HepG2 (cell line): ENCODE measurements at regions not wholly inside any gene's neighbourhood (a gene's known extent, or its start where the extent isn't known, plus 50 kb on each side); places are given as distances from the start of the nearest gene placed in this dataset.

ENCODE experiments used
- ATAC-seq: fragments of 200-7000 bp; cut with Tn5 transposase; 3 replicates; pipeline ENCODE4 v1.9.1; 2020; ENCODE audit warnings: mild to moderate bottlenecking, moderate library complexity
- BruUV-seq: library from RNA; stranded (reverse); fragments of 400-500 nt; replicated peaks from 2 replicates; lab custom pipeline; 2021; lab: Mats Ljungman, UMichigan
- CTCF ChIA-PET: fragments of 300-600 bp; formaldehyde crosslinking; extraction: SDS; loops from one replicate; lab custom pipeline; 2021; ENCODE audit warnings: low total read pairs, inconsistent platforms, low intra/inter-chr PET ratio; lab: Yijun Ruan, JAX
- POLR2A ChIA-PET: fragments of 350-600 bp; sonication (Branson Sonifier 250); formaldehyde crosslinking; loops from one replicate; lab custom pipeline; 2020; ENCODE audit warnings: antibody characterized with exemption, inconsistent platforms; lab: Yijun Ruan, JAX
- DNase-seq: peaks from one replicate; pipeline ENCODE4 v3.0.0-alpha.2; 2015; ENCODE audit warnings: low spot score
- FAIRE-seq: peaks from 3 replicates; lab custom pipeline; 2011; peaks lifted over from hg19 to GRCh38; lab: Jason Lieb, UNC
- H2AFZ ChIP-seq: one replicate; pipeline ENCODE4 v1.6.1; 2011; ENCODE audit warnings: low read length, inconsistent platforms
- H3K27ac ChIP-seq: fragments of 300-600 bp; 3 replicates; pipeline ENCODE4 v1.8.0; 2011; ENCODE audit warnings: mixed run types, mild to moderate bottlenecking, mixed read lengths, low read length, inconsistent platforms; ENCODE audit not compliant: insufficient read depth; ENCODE audit errors: extremely low read length
- H3K27me3 ChIP-seq, 2 experiments: fragments of 200-600 bp in 1 of 2; 2 replicates in 1 of 2; 3 replicates in 1 of 2; pipeline versions ENCODE4 v1.6.0 to v1.8.0; 2011; ENCODE audit warnings: low read length in 2 of 2, mild to moderate bottlenecking in 2 of 2, moderate library complexity in 2 of 2, inconsistent platforms in 1 of 2; ENCODE audit not compliant: insufficient read depth in 2 of 2, control insufficient read depth in 1 of 2
- H3K36me3 ChIP-seq, 2 experiments: fragments of 200-600 bp in 1 of 2; replicated peaks in 1 of 2; 2 replicates in 1 of 2; 3 replicates in 1 of 2; pipeline versions ENCODE4 v1.5.1 to v1.8.0; 2011; ENCODE audit warnings: low read length in 2 of 2, inconsistent platforms in 1 of 2; ENCODE audit not compliant: insufficient read depth in 2 of 2, control insufficient read depth in 1 of 2
- H3K4me1 ChIP-seq: 2 replicates; pipeline ENCODE4 v1.5.1; 2012; ENCODE audit warnings: low read length, inconsistent platforms; ENCODE audit not compliant: insufficient read depth
- H3K4me2 ChIP-seq: 2 replicates; pipeline ENCODE4 v1.6.0; 2011; ENCODE audit warnings: low read depth, low read length, inconsistent platforms
- H3K4me3 ChIP-seq, 3 experiments: fragments of 200-600 bp in 1 of 3; sonication (generic), shearing (Covaris generic) in 1 of 3; replicated peaks in 1 of 3; 2 replicates each; pipeline ENCODE4 v1.5.1; 2011 to 2016; ENCODE audit warnings: low read length in 3 of 3, inconsistent platforms in 2 of 3, low read depth in 2 of 3, mild to moderate bottlenecking in 2 of 3, control low read depth in 1 of 3, mixed read lengths in 1 of 3; ENCODE audit not compliant: insufficient read depth in 1 of 3
- H3K79me2 ChIP-seq: one replicate; pipeline ENCODE4 v1.6.1; 2011; ENCODE audit warnings: low read length, inconsistent platforms; ENCODE audit not compliant: insufficient read depth
- H3K9ac ChIP-seq: 2 replicates; pipeline ENCODE4 v1.6.0; 2011; ENCODE audit warnings: mild to moderate bottlenecking, low read depth, low read length, inconsistent platforms; ENCODE audit not compliant: insufficient read depth
- H3K9me3 ChIP-seq: 2 replicates; pipeline ENCODE4 v1.5.1; 2012; ENCODE audit warnings: mild to moderate bottlenecking, low read length
- H4K20me1 ChIP-seq: 2 replicates; pipeline ENCODE4 v1.6.0; 2011; ENCODE audit warnings: inconsistent platforms, mild to moderate bottlenecking, low read length, moderate library complexity; ENCODE audit not compliant: insufficient read depth
- ARNTL ChIP-seq: sonication (generic); formaldehyde crosslinking; IDR thresholded peaks from 2 replicates; pipeline ENCODE4 v1.4.0; 2020; ENCODE audit warnings: mild to moderate bottlenecking, missing genetic modification reagents
- CENPT ChIP-seq: sonication (generic); formaldehyde crosslinking; IDR thresholded peaks from 2 replicates; pipeline ENCODE4 v1.8.0; 2022; ENCODE audit warnings: low read depth, mild to moderate bottlenecking, moderate library complexity, missing genetic modification reagents
- FOSL2 ChIP-seq: sonication (generic); formaldehyde crosslinking; IDR thresholded peaks from 2 replicates; pipeline ENCODE4 v1.4.0; 2020; ENCODE audit warnings: missing genetic modification reagents
- FUBP1 ChIP-seq: sonication (generic); formaldehyde crosslinking; IDR thresholded peaks from 2 replicates; pipeline ENCODE4 v1.5.1; 2020; ENCODE audit warnings: missing genetic modification reagents, mild to moderate bottlenecking, borderline replicate concordance
- GFI1 ChIP-seq: sonication (generic); formaldehyde crosslinking; IDR thresholded peaks from 2 replicates; pipeline ENCODE4 v1.5.0; 2020; ENCODE audit warnings: missing genetic modification reagents, mild to moderate bottlenecking, borderline replicate concordance
- HMGXB3 ChIP-seq: sonication (generic); formaldehyde crosslinking; IDR thresholded peaks from 2 replicates; pipeline ENCODE4 v1.4.0; 2020; ENCODE audit warnings: missing genetic modification reagents, borderline replicate concordance
- KDM5B ChIP-seq: sonication (generic); formaldehyde crosslinking; IDR thresholded peaks from 2 replicates; pipeline ENCODE4 v1.4.0; 2020; ENCODE audit warnings: missing genetic modification reagents, mild to moderate bottlenecking, borderline replicate concordance
- MBNL3 ChIP-seq: fragments of 250-450 bp; sonication (Bioruptor Pico); conservative IDR thresholded peaks from 2 replicates; pipeline ENCODE4 v1.8.0; 2022; ENCODE audit warnings: mild to moderate bottlenecking, inconsistent platforms
- MTA1 ChIP-seq: sonication (generic); formaldehyde crosslinking; IDR thresholded peaks from 2 replicates; pipeline ENCODE4 v1.4.0; 2020; ENCODE audit warnings: missing genetic modification reagents, mild to moderate bottlenecking, borderline replicate concordance
- SCMH1 ChIP-seq: sonication (generic); formaldehyde crosslinking; IDR thresholded peaks from 2 replicates; pipeline ENCODE4 v1.9.0; 2021; ENCODE audit warnings: missing genetic modification reagents, mild to moderate bottlenecking, borderline replicate concordance
- SRY ChIP-seq: sonication (generic); formaldehyde crosslinking; IDR thresholded peaks from 2 replicates; pipeline ENCODE4 v1.8.0; 2022; ENCODE audit warnings: mild to moderate bottlenecking, missing genetic modification reagents
- STAG1 ChIP-seq: sonication (generic); formaldehyde crosslinking; IDR thresholded peaks from 2 replicates; pipeline ENCODE4 v1.4.0; 2020; ENCODE audit warnings: missing genetic modification reagents
- TFDP1 ChIP-seq: IDR thresholded peaks from 2 replicates; pipeline ENCODE4 v1.6.1; 2016; ENCODE audit warnings: missing compliant biosample characterization, missing genetic modification reagents, borderline replicate concordance
- ZNF34 ChIP-seq: sonication (generic); formaldehyde crosslinking; IDR thresholded peaks from 2 replicates; pipeline ENCODE4 v1.4.0; 2020; ENCODE audit warnings: mild to moderate bottlenecking, missing genetic modification reagents, borderline replicate concordance
- ZNF563 ChIP-seq: sonication (generic); formaldehyde crosslinking; IDR thresholded peaks from 2 replicates; pipeline ENCODE4 v1.8.0; 2022; ENCODE audit warnings: mild to moderate bottlenecking, moderate library complexity, missing genetic modification reagents
- ZNF720 ChIP-seq: sonication (generic); formaldehyde crosslinking; IDR thresholded peaks from 2 replicates; pipeline ENCODE4 v1.4.0; 2020; ENCODE audit warnings: missing genetic modification reagents
- WGBS: methylation state at CpG from one replicate; pipeline ENCODE4 v1.1.6; 2017; ENCODE audit warnings: low lambda C conversion rate; 5-methylcytosine and 5-hydroxymethylcytosine counted together
- in situ Hi-C: cut with HindIII; loops from 2 replicates; pipeline ENCODE4 v1.10.0; 2017; ENCODE audit warnings: low pct_unique_long_range_greater_than_20kb; ENCODE audit not compliant: extremely low pct_ligation_motif_present
- intact Hi-C: fragments of 100-400 bp; cut with micrococcal nuclease; formaldehyde crosslinking; loops from one replicate; pipeline ENCODE4 v1.10.0; 2022; ENCODE audit not compliant: unreplicated experiment

- TF ChIP-seq FUBP1 (CRISPR knock-in tag) (no peak), MTA1 (CRISPR knock-in tag) (no peak), CENPT (CRISPR knock-in tag) (no peak), MBNL3 (CRISPR knock-in tag) (no peak), ZNF563 (CRISPR knock-in tag) (no peak), KDM5B (no peak)
Observed at GRCh38 chr10:3353235-3353634, 180.7 kb upstream of the PITRM1 start (continued).

- Histone ChIP-seq H3K27ac (no peak overlapping the region), H3K4me3 (no peak overlapping the region), H3K4me1 (no peaks in the 10 kb centered on the region), H3K4me2 (no peak overlapping the region), H3K79me2 (no peaks in the 10 kb centered on the region), H3K36me3 (no peaks in the 10 kb centered on the region), H3K9ac (no peak overlapping the region), H3K9me3 (no peaks in the 10 kb centered on the region), H2AFZ (no peak overlapping the region), H3K27me3 (peaks cover 4 to 42% of the 10 kb centered on the region in 2 experiments; a peak in 3 of 5 replicates), H4K20me1 (no peaks in the 10 kb centered on the region)
- BruUV-seq = no TSS peak
- ATAC-seq (no peak), DNase-seq (no peak), FAIRE-seq (no peak)
- ChIA-PET POLR2A (no interaction called here), CTCF (no interaction called here)
- intact Hi-C loops = no loop called here
- in situ Hi-C loops = no loop called here
- 19% methylated on average over 14 of the region's 14 CpGs for WGBS
- no peak for TF ChIP-seq SRY (CRISPR knock-in tag)
- TF ChIP-seq FOSL2 (CRISPR knock-in tag) = no peak
- no peak for TF ChIP-seq GFI1 (CRISPR knock-in tag)
- no peak for TF ChIP-seq ZNF34 (CRISPR knock-in tag)
- TF ChIP-seq ZNF720 = no peak
- TF ChIP-seq HMGXB3 (CRISPR knock-in tag) = no peak
- TF ChIP-seq STAG1 (CRISPR knock-in tag) = no peak
- TF ChIP-seq ARNTL (CRISPR knock-in tag) = no peak
- no peak for TF ChIP-seq SCMH1
- no peak for TF ChIP-seq TFDP1 (CRISPR knock-in tag)
Observed at GRCh38 chr10:3350617-3351258, 178.2 kb upstream of the PITRM1 start.
